SK-N-SH (cell line): ENCODE measurements at regions not wholly inside any gene's neighbourhood (a gene's known extent, or its start where the extent isn't known, plus 50 kb on each side); places are given as distances from the start of the nearest gene placed in this dataset.

Experiments
- CTCF ChIA-PET: fragments of 300-600, 350-600 bp; formaldehyde crosslinking; extraction: SDS; loops from one replicate; lab custom pipeline; 2021; lab: Yijun Ruan, JAX
- POLR2A ChIA-PET: fragments of 350-600 bp; sonication (Branson Sonifier 250); formaldehyde crosslinking; extraction: SDS; loops from one replicate; lab custom pipeline; 2020; ENCODE audit warnings: antibody characterized with exemption, inconsistent platforms; lab: Yijun Ruan, JAX
- DNase-seq: peaks from one replicate; pipeline ENCODE4 v3.0.0; 2012
- H2AFZ ChIP-seq: fragments of 200-600 bp; sonication (generic); 2 replicates; pipeline ENCODE4 v1.8.1; 2016; ENCODE audit warnings: antibody characterized with exemption, mild to moderate bottlenecking, low read depth
- H3F3A ChIP-seq: fragments of 200-600 bp; sonication (generic); replicated peaks from 2 replicates; pipeline ENCODE3; 2016; ENCODE audit warnings: antibody characterized with exemption, mild to moderate bottlenecking; ENCODE audit not compliant: insufficient read depth
- H3K27ac ChIP-seq, 2 experiments: fragments of 200-500 bp in 1 of 2; fragments of 200-600 bp in 1 of 2; sonication (Bioruptor generic) in 1 of 2; sonication (generic), shearing (Covaris generic) in 1 of 2; 2 replicates each; pipeline versions ENCODE4 v1.5.1 to v1.6.1; 2014 to 2016; ENCODE audit warnings: low read depth in 2 of 2, inconsistent platforms in 1 of 2, low read length in 1 of 2, mild to moderate bottlenecking in 1 of 2, mixed read lengths in 1 of 2
- H3K27me3 ChIP-seq: fragments of 200-600 bp; sonication (generic), shearing (Covaris generic); 2 replicates; pipeline ENCODE4 v1.6.1; 2016; ENCODE audit warnings: mixed run types; ENCODE audit not compliant: insufficient read depth
- H3K36me3 ChIP-seq, 2 experiments: fragments of 200-500 bp in 1 of 2; fragments of 200-600 bp in 1 of 2; sonication (Bioruptor generic) in 1 of 2; sonication (generic) in 1 of 2; replicated peaks in 1 of 2; 2 replicates each; pipeline versions ENCODE3 to v1.5.1; 2014 to 2016; ENCODE audit warnings: low read length in 1 of 2, mild to moderate bottlenecking in 1 of 2; ENCODE audit not compliant: insufficient read depth in 2 of 2, control insufficient read depth in 1 of 2
- H3K4me1 ChIP-seq, 2 experiments: fragments of 200-500 bp in 1 of 2; fragments of 200-600 bp in 1 of 2; sonication (Bioruptor generic) in 1 of 2; sonication (generic), shearing (Covaris generic) in 1 of 2; 2 replicates each; pipeline versions ENCODE4 v1.5.1 to v1.6.1; 2014 to 2016; ENCODE audit warnings: low read depth in 1 of 2, low read length in 1 of 2, mixed run types in 1 of 2; ENCODE audit not compliant: insufficient read depth in 2 of 2, control insufficient read depth in 1 of 2
- H3K4me2 ChIP-seq: fragments of 200-600 bp; sonication (generic), shearing (Covaris generic); 2 replicates; pipeline ENCODE4 v1.6.1; 2017; ENCODE audit warnings: mixed run types
- H3K4me3 ChIP-seq, 2 experiments: fragments of 200-500 bp in 1 of 2; fragments of 200-600 bp in 1 of 2; sonication (Bioruptor generic) in 1 of 2; sonication (generic), shearing (Covaris generic) in 1 of 2; 2 replicates each; pipeline versions ENCODE4 v1.5.1 to v1.8.1; 2014 to 2016; ENCODE audit warnings: low read depth in 2 of 2, inconsistent platforms in 1 of 2, low read length in 1 of 2, mild to moderate bottlenecking in 1 of 2, mixed read lengths in 1 of 2, moderate library complexity in 1 of 2
- H3K79me2 ChIP-seq: fragments of 200-600 bp; sonication (generic); 2 replicates; pipeline ENCODE4 v1.8.1; 2017; ENCODE audit warnings: mild to moderate bottlenecking; ENCODE audit not compliant: insufficient read depth
- H3K9ac ChIP-seq: fragments of 200-600 bp; sonication (generic); 2 replicates; pipeline ENCODE4 v1.6.1; 2017; ENCODE audit warnings: mixed run types
- H3K9me2 ChIP-seq: fragments of 200-600 bp; sonication (generic); 2 replicates; pipeline ENCODE4 v1.6.1; 2017; ENCODE audit warnings: mixed run types
- H3K9me3 ChIP-seq: fragments of 200-600 bp; sonication (generic); 2 replicates; pipeline ENCODE4 v1.6.1; 2017; ENCODE audit warnings: mixed run types, mild to moderate bottlenecking, moderate library complexity
- H4K20me1 ChIP-seq: fragments of 200-600 bp; sonication (generic); 2 replicates; pipeline ENCODE4 v1.6.1; 2017; ENCODE audit warnings: mild to moderate bottlenecking, mixed run types; ENCODE audit not compliant: insufficient read depth
- CTCF ChIP-seq: fragments of 200-600 bp; sonication (generic); IDR thresholded peaks from 2 replicates; pipeline ENCODE4 v1.6.1; 2017; ENCODE audit warnings: antibody characterized with exemption, mild to moderate bottlenecking, moderate library complexity
- EP300 ChIP-seq, 2 experiments: IDR thresholded peaks; 2 replicates each; pipeline versions ENCODE4 v1.4.0 to v1.6.1; 2012; ENCODE audit warnings: borderline replicate concordance in 1 of 2, low read depth in 1 of 2, low read length in 1 of 2
- FOXJ3 ChIP-seq: sonication (generic); formaldehyde crosslinking; IDR thresholded peaks from 2 replicates; pipeline ENCODE4 v1.5.1; 2020; ENCODE audit warnings: mild to moderate bottlenecking, missing genetic modification reagents
- FOXM1 ChIP-seq: IDR thresholded peaks from 2 replicates; pipeline ENCODE4 v1.4.0; 2012; ENCODE audit warnings: low read depth, mild to moderate bottlenecking
- GABPA ChIP-seq: IDR thresholded peaks from 2 replicates; pipeline ENCODE4 v1.4.0; 2012; ENCODE audit warnings: low read depth, mild to moderate bottlenecking
- GATA2 ChIP-seq: sonication (generic); formaldehyde crosslinking; IDR thresholded peaks from 2 replicates; pipeline ENCODE4 v1.5.0; 2020; ENCODE audit warnings: mild to moderate bottlenecking, missing genetic modification reagents
- MAX ChIP-seq: IDR thresholded peaks from 2 replicates; pipeline ENCODE4 v1.4.0; 2012; ENCODE audit warnings: low read depth
- MEF2A ChIP-seq: IDR thresholded peaks from 2 replicates; pipeline ENCODE4 v1.4.0; 2012; ENCODE audit warnings: low read depth, borderline replicate concordance
- NRF1 ChIP-seq: IDR thresholded peaks from 2 replicates; pipeline ENCODE4 v1.6.1; 2012; ENCODE audit warnings: low read depth, mild to moderate bottlenecking, low read length
- PBX3 ChIP-seq: IDR thresholded peaks from 2 replicates; pipeline ENCODE4; 2012
- POLR2AphosphoS5 ChIP-seq: IDR thresholded peaks from 2 replicates; pipeline ENCODE4 v1.6.1; 2012; ENCODE audit warnings: low read depth, low read length
- REST ChIP-seq: IDR thresholded peaks from 2 replicates; pipeline ENCODE4 v1.6.1; 2012; ENCODE audit warnings: mild to moderate bottlenecking, low read depth, low read length, moderate library complexity
- RFX5 ChIP-seq: IDR thresholded peaks from 2 replicates; pipeline ENCODE4 v1.6.1; 2012; ENCODE audit warnings: mild to moderate bottlenecking, improper control_type of control experiment, low read length
- RXRA ChIP-seq: IDR thresholded peaks from 2 replicates; pipeline ENCODE4 v1.4.0; 2012; ENCODE audit warnings: low read depth, mild to moderate bottlenecking, borderline replicate concordance
- SIN3A ChIP-seq: IDR thresholded peaks from 2 replicates; pipeline ENCODE4 v1.6.1; 2012; ENCODE audit warnings: low read depth, mild to moderate bottlenecking, low read length, moderate library complexity, borderline replicate concordance
- TAF1 ChIP-seq: IDR thresholded peaks from 2 replicates; pipeline ENCODE4 v1.6.1; 2012; ENCODE audit warnings: low read depth, mild to moderate bottlenecking, low read length, moderate library complexity, borderline replicate concordance
- TEAD4 ChIP-seq: IDR thresholded peaks from 2 replicates; pipeline ENCODE4 v1.4.0; 2012; ENCODE audit warnings: mild to moderate bottlenecking, borderline replicate concordance; ENCODE audit not compliant: insufficient read depth
- USF2 ChIP-seq: fragments of 150-350 bp; IDR thresholded peaks from 2 replicates; pipeline ENCODE4 v1.6.1; 2017; ENCODE audit warnings: antibody characterized with exemption, low read length, low read depth, borderline replicate concordance
- YY1 ChIP-seq: IDR thresholded peaks from 2 replicates; pipeline ENCODE4 v1.4.0; 2012; ENCODE audit warnings: low read depth, mild to moderate bottlenecking
- ZBTB33 ChIP-seq: IDR thresholded peaks from 2 replicates; pipeline ENCODE4 v1.4.0; 2012; ENCODE audit warnings: low read depth, borderline replicate concordance
- WGBS: methylation state at CpG from one replicate; pipeline ENCODE4 v1.1.6; 2017; ENCODE audit warnings: low lambda C conversion rate; 5-methylcytosine and 5-hydroxymethylcytosine counted together

- no peaks in the 10 kb centered on the region for H3K9me3 ChIP-seq
- DNase-seq = no peak
- H3K9me2 ChIP-seq = no peaks in the 10 kb centered on the region
- H3K4me2 ChIP-seq = no peak overlapping the region
- no peaks in the 10 kb centered on the region for H3F3A ChIP-seq
- H3K4me3 ChIP-seq = no peak overlapping the region
- H3K9ac ChIP-seq = no peak overlapping the region
- H3K27ac ChIP-seq = no peak overlapping the region
- WGBS = 47% methylated on average over 1 of the region's 1 CpG
- H3K79me2 ChIP-seq = no peaks in the 10 kb centered on the region
- ChIA-PET POLR2A (no interaction called here), CTCF (interaction anchor here (1.7 kb wide), 1 partner anchor 36 kb away, joined by 4 read pairs; no protein-coding TSS in a partner anchor)
- TF ChIP-seq GABPA (no peak), POLR2AphosphoS5 (no peak), CTCF (no peak), TEAD4 (no peak), RXRA (no peak), FOXJ3 (no peak), EP300 (IDR thresholded peaks at IDR 0.05; ENCODE audit: borderline replicate concordance in 1 of 2, low read depth in 1 of 2, low read length in 1 of 2) (no peak), REST (no peak), PBX3 (no peak), YY1 (no peak), ZBTB33 (no peak), NRF1 (no peak), SIN3A (no peak), USF2 (no peak), FOXM1 (no peak), TAF1 (no peak), GATA2 (CRISPR knock-in tag) (no peak), MAX (no peak), RFX5 (no peak), MEF2A (no peak)
- H2AFZ ChIP-seq = no peak overlapping the region
- H4K20me1 ChIP-seq = no peaks in the 10 kb centered on the region
- no peaks in the 10 kb centered on the region for H3K36me3 ChIP-seq
- H3K4me1 ChIP-seq = no peaks in the 10 kb centered on the region
- no peaks in the 10 kb centered on the region for H3K27me3 ChIP-seq
Measured at GRCh38 chr9:14004110-14004509, 309.8 kb downstream of the NFIB start.
